ENCODE measurements at regions not wholly inside any gene's neighbourhood (a gene's known extent, or its start where the extent isn't known, plus 50 kb on each side); places are given as distances from the start of the nearest gene placed in this dataset.
"Not testable (repeated sequence)": the region's sequence is repeated elsewhere in the genome, so short reads cannot be mapped to it uniquely, and the experiment has no call there.

- H3K36me3 ChIP-seq (ENCODE audit: control insufficient read depth in 2 of 2, insufficient read depth in 2 of 2, low read length in 1 of 2); SMC1A ChIA-PET (ENCODE audit: uncharacterized antibody, unreplicated experiment); DNase-seq (ENCODE audit: low read depth, low spot score); intact Hi-C loops (cut with micrococcal nuclease; ENCODE audit: unreplicated experiment); POLR2A ChIA-PET; CTCF ChIA-PET; H3K4me1 ChIP-seq (ENCODE audit: control insufficient read depth, insufficient read depth, low read length); H2AFZ ChIP-seq (ENCODE audit: control insufficient read depth, low read depth, low read length); H3K4me3 ChIP-seq; H3K4me2 ChIP-seq (ENCODE audit: control insufficient read depth, insufficient read depth); H4K20me1 ChIP-seq (ENCODE audit: control insufficient read depth, insufficient read depth); FAIRE-seq; in situ Hi-C loops (cut with MboI); H3K27ac ChIP-seq (ENCODE audit: control insufficient read depth, insufficient read depth); ATAC-seq; BruUV-seq (replicated peaks); H3K9me3 ChIP-seq (replicated peaks; ENCODE audit: control insufficient read depth, insufficient read depth, low read length); H3K9ac ChIP-seq (ENCODE audit: control insufficient read depth, insufficient read depth, low read length); H3K79me2 ChIP-seq (ENCODE audit: control insufficient read depth, insufficient read depth, low read length); H3K27me3 ChIP-seq (replicated peaks in 1 of 2; ENCODE audit: control insufficient read depth in 2 of 2, insufficient read depth in 2 of 2, low read length in 1 of 2); RAD21 ChIA-PET (ENCODE audit: unreplicated experiment): not testable (repeated sequence)
- TF ChIP-seq, protein P1, sequence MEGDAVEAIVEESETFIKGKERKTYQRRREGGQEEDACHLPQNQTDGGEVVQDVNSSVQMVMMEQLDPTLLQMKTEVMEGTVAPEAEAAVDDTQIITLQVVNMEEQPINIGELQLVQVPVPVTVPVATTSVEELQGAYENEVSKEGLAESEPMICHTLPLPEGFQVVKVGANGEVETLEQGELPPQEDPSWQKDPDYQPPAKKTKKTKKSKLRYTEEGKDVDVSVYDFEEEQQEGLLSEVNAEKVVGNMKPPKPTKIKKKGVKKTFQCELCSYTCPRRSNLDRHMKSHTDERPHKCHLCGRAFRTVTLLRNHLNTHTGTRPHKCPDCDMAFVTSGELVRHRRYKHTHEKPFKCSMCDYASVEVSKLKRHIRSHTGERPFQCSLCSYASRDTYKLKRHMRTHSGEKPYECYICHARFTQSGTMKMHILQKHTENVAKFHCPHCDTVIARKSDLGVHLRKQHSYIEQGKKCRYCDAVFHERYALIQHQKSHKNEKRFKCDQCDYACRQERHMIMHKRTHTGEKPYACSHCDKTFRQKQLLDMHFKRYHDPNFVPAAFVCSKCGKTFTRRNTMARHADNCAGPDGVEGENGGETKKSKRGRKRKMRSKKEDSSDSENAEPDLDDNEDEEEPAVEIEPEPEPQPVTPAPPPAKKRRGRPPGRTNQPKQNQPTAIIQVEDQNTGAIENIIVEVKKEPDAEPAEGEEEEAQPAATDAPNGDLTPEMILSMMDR (IDR thresholded peaks at IDR 0.05 in 2 of 3, conservative IDR thresholded peaks at IDR 0.05 in 1 of 3; ENCODE audit: control insufficient read depth in 2 of 3, extremely low read depth in 1 of 3, insufficient read depth in 1 of 3, low read depth in 3 of 3, low read length in 3 of 3) = peak in 2 of 3 experiments; percentile 1 to 26; a peak in 2 of 6 replicates
- 57% methylated on average over 5 of the region's 5 CpGs for WGBS (ENCODE audit: insufficient coverage, insufficient replicate concordance, low lambda C conversion rate, missing lambda C conversion rate)
These were observed 249.6 kb upstream of the SLC16A7 start for GRCh38 chr12:59346248-59346647.

DNA sequence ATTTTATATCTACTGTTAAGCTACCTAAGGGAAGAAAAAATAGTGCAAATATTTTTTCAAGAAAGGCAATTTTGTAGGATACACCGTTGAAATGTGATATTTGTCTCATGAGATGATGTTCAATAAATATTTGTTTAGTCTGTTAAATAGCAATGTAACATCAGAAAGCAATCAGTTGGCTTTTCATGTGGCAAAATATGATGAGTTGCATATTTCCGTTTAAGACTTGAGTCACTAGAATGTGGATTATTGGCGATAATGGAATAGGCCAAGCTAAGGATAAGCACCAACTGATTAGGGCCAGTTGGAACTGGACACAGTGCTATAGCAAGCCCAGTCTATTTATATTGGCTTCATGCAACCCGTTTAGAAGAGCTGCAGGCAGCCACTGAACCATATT, 250.4 kb upstream of the SLC16A7 start:
- Histone ChIP-seq H3K27ac (ENCODE audit: control insufficient read depth, insufficient read depth) (no peak overlapping the region), H3K27me3 (replicated peaks in 1 of 2; ENCODE audit: control insufficient read depth in 2 of 2, insufficient read depth in 2 of 2, low read length in 1 of 2) (no peaks in the 10 kb centered on the region), H3K4me2 (ENCODE audit: control insufficient read depth, insufficient read depth) (no peak overlapping the region), H2AFZ (ENCODE audit: control insufficient read depth, low read depth, low read length) (no peak overlapping the region), H3K36me3 (ENCODE audit: control insufficient read depth in 2 of 2, insufficient read depth in 2 of 2, low read length in 1 of 2) (no peaks in the 10 kb centered on the region), H3K79me2 (ENCODE audit: control insufficient read depth, insufficient read depth, low read length) (no peaks in the 10 kb centered on the region), H3K9me3 (replicated peaks; ENCODE audit: control insufficient read depth, insufficient read depth, low read length) (no peaks in the 10 kb centered on the region), H3K4me3 (no peak overlapping the region), H3K4me1 (ENCODE audit: control insufficient read depth, insufficient read depth, low read length) (no peaks in the 10 kb centered on the region), H4K20me1 (ENCODE audit: control insufficient read depth, insufficient read depth) (no peaks in the 10 kb centered on the region), H3K9ac (ENCODE audit: control insufficient read depth, insufficient read depth, low read length) (no peak overlapping the region)
- intact Hi-C loops (cut with micrococcal nuclease; ENCODE audit: unreplicated experiment) (no loop called here), in situ Hi-C loops (cut with MboI) (no loop called here)
- FAIRE-seq = no peak
- no peak for ATAC-seq
- WGBS (ENCODE audit: insufficient coverage, insufficient replicate concordance, low lambda C conversion rate, missing lambda C conversion rate) = 43% methylated on average over 4 of the region's 4 CpGs
- ChIA-PET CTCF (no interaction called here), POLR2A (no interaction called here), SMC1A (ENCODE audit: uncharacterized antibody, unreplicated experiment) (interaction anchor here (1.2 kb wide), 1 partner anchor 234 kb away, joined by 3 read pairs; no protein-coding TSS in a partner anchor), RAD21 (ENCODE audit: unreplicated experiment) (no interaction called here)
- no peak for DNase-seq (ENCODE audit: low read depth, low spot score)
- no TSS peak for BruUV-seq (replicated peaks)
- TF ChIP-seq, protein P2, sequence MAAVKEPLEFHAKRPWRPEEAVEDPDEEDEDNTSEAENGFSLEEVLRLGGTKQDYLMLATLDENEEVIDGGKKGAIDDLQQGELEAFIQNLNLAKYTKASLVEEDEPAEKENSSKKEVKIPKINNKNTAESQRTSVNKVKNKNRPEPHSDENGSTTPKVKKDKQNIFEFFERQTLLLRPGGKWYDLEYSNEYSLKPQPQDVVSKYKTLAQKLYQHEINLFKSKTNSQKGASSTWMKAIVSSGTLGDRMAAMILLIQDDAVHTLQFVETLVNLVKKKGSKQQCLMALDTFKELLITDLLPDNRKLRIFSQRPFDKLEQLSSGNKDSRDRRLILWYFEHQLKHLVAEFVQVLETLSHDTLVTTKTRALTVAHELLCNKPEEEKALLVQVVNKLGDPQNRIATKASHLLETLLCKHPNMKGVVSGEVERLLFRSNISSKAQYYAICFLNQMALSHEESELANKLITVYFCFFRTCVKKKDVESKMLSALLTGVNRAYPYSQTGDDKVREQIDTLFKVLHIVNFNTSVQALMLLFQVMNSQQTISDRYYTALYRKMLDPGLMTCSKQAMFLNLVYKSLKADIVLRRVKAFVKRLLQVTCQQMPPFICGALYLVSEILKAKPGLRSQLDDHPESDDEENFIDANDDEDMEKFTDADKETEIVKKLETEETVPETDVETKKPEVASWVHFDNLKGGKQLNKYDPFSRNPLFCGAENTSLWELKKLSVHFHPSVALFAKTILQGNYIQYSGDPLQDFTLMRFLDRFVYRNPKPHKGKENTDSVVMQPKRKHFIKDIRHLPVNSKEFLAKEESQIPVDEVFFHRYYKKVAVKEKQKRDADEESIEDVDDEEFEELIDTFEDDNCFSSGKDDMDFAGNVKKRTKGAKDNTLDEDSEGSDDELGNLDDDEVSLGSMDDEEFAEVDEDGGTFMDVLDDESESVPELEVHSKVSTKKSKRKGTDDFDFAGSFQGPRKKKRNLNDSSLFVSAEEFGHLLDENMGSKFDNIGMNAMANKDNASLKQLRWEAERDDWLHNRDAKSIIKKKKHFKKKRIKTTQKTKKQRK (IDR thresholded peaks at IDR 0.05; ENCODE audit: low read depth, low read length) = no peak
- no peak for TF ChIP-seq MYB (IDR thresholded peaks at IDR 0.05; ENCODE audit: borderline replicate concordance, low read depth, low read length)
- no peak for TF ChIP-seq POLR2AphosphoS5 (IDR thresholded peaks at IDR 0.05; ENCODE audit: low read length)
- TF ChIP-seq IKZF2 (IDR thresholded peaks at IDR 0.05) = no peak
- no peak for TF ChIP-seq IRF4 (IDR thresholded peaks at IDR 0.05; ENCODE audit: low read depth, low read length)
- TF ChIP-seq TARDBP (IDR thresholded peaks at IDR 0.05; ENCODE audit: borderline replicate concordance) = no peak
- no peak for TF ChIP-seq CBX5 (IDR thresholded peaks at IDR 0.05; ENCODE audit: low read depth)
- TF ChIP-seq, protein P3, sequence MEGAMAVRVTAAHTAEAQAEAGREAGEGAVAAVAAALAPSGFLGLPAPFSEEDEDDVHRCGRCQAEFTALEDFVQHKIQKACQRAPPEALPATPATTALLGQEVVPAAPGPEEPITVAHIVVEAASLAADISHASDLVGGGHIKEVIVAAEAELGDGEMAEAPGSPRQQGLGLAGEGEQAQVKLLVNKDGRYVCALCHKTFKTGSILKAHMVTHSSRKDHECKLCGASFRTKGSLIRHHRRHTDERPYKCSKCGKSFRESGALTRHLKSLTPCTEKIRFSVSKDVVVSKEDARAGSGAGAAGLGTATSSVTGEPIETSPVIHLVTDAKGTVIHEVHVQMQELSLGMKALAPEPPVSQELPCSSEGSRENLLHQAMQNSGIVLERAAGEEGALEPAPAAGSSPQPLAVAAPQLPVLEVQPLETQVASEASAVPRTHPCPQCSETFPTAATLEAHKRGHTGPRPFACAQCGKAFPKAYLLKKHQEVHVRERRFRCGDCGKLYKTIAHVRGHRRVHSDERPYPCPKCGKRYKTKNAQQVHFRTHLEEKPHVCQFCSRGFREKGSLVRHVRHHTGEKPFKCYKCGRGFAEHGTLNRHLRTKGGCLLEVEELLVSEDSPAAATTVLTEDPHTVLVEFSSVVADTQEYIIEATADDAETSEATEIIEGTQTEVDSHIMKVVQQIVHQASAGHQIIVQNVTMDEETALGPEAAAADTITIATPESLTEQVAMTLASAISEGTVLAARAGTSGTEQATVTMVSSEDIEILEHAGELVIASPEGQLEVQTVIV (IDR thresholded peaks at IDR 0.05; ENCODE audit: borderline replicate concordance, partially characterized antibody) = no peak

Measured in GM12878 (cell line).